B cell (primary cell): ENCODE measurements at regions not wholly inside any gene's neighbourhood (a gene's known extent, or its start where the extent isn't known, plus 50 kb on each side); places are given as distances from the start of the nearest gene placed in this dataset.

Source experiments
- ATAC-seq: fragments of 200-7000 bp; cut with Tn5 transposase; one replicate; pipeline ENCODE4 v1.10.0; 2021; ENCODE audit warnings: low read depth, mild to moderate bottlenecking, moderate number of reproducible peaks, moderate library complexity
- CTCF ChIA-PET: fragments of 350-600 bp; sonication (Branson Sonifier 250); formaldehyde crosslinking; loops from one replicate; lab custom pipeline; 2021; ENCODE audit warnings: antibody characterized with exemption, inconsistent platforms; lab: Charles Lee
- POLR2A ChIA-PET: fragments of 350-600 bp; sonication (Branson Sonifier 250); formaldehyde crosslinking; loops from one replicate; lab custom pipeline; 2021; ENCODE audit warnings: antibody characterized with exemption; lab: Charles Lee
- DNase-seq: peaks from one replicate; pipeline ENCODE4 v3.0.0; 2013
- H2AFZ ChIP-seq: 2 replicates; pipeline ENCODE4 v1.6.1; 2012; ENCODE audit warnings: mild to moderate bottlenecking, low read depth, low read length; ENCODE audit not compliant: insufficient read depth, poor library complexity, severe bottlenecking
- H3K27ac ChIP-seq, 2 donors: 1 replicate in 1 of 2; 2 replicates in 1 of 2; pipeline ENCODE4 v1.5.1; 2012 to 2013; ENCODE audit warnings: low read length in 2 of 2, mild to moderate bottlenecking in 2 of 2, moderate library complexity in 1 of 2
- H3K27me3 ChIP-seq, 4 experiments: fragments of 200-600 bp in 1 of 4; sonication (generic) in 1 of 4; replicated peaks in 1 of 4; 1 replicate in 2 of 4; 2 replicates in 2 of 4; pipeline versions ENCODE4 v1.6.1 to v1.7.0; 2013 to 2016; ENCODE audit warnings: low read length in 3 of 4, mild to moderate bottlenecking in 2 of 4, mixed read lengths in 1 of 4, moderate library complexity in 1 of 4; ENCODE audit not compliant: insufficient read depth in 4 of 4, control insufficient read depth in 3 of 4; ENCODE audit errors: control extremely low read depth in 1 of 4
- H3K36me3 ChIP-seq, 2 experiments: replicated peaks in 1 of 2; 1 replicate in 1 of 2; 2 replicates in 1 of 2; pipeline versions ENCODE4 v1.6.1 to v1.7.1; 2013; ENCODE audit warnings: low read length in 1 of 2; ENCODE audit not compliant: insufficient read depth in 2 of 2, control insufficient read depth in 1 of 2; ENCODE audit errors: control extremely low read depth in 1 of 2, extremely low read depth in 1 of 2
- H3K4me1 ChIP-seq, 2 donors: fragments of 200-600 bp in 1 of 2; sonication (generic) in 1 of 2; 1 replicate in 1 of 2; 2 replicates in 1 of 2; pipeline versions ENCODE4 v1.5.1 to v1.6.1; 2013 to 2017; ENCODE audit warnings: low read length in 2 of 2; ENCODE audit not compliant: control insufficient read depth in 2 of 2, insufficient read depth in 2 of 2
- H3K4me2 ChIP-seq: replicated peaks from 2 replicates; pipeline ENCODE3; 2012; ENCODE audit warnings: mild to moderate bottlenecking, low read depth, low read length; ENCODE audit not compliant: poor library complexity, severe bottlenecking
- H3K4me3 ChIP-seq, 5 experiments: fragments of 200-600 bp in 1 of 5; sonication (generic) in 1 of 5; 1 replicate in 3 of 5; 2 replicates in 2 of 5; pipeline versions ENCODE4 v1.5.1 to v1.7.0; 2011 to 2016; ENCODE audit warnings: low read length in 4 of 5, mild to moderate bottlenecking in 4 of 5, low read depth in 2 of 5, control low read depth in 1 of 5, moderate library complexity in 1 of 5; ENCODE audit not compliant: insufficient read depth in 1 of 5; ENCODE audit errors: control extremely low read depth in 1 of 5, extremely low read depth in 1 of 5
- H3K79me2 ChIP-seq: fragments of 200-600 bp; sonication (generic); one replicate; pipeline ENCODE4 v1.6.0; 2016; ENCODE audit warnings: low read length; ENCODE audit not compliant: control insufficient read depth, insufficient read depth
- H3K9ac ChIP-seq: fragments of 200-600 bp; sonication (generic); 2 replicates; pipeline ENCODE4 v1.6.1; 2017; ENCODE audit warnings: mild to moderate bottlenecking, low read length, moderate library complexity
- H3K9me3 ChIP-seq, 3 donors: one replicate each; pipeline versions ENCODE4 v1.6.1 to v1.7.1; 2013; ENCODE audit warnings: low read length in 2 of 3; ENCODE audit not compliant: control insufficient read depth in 2 of 3, insufficient read depth in 1 of 3; ENCODE audit errors: control extremely low read depth in 1 of 3
- H4K20me1 ChIP-seq: 2 replicates; pipeline ENCODE4 v1.6.0; 2012; ENCODE audit warnings: mild to moderate bottlenecking, low read length; ENCODE audit not compliant: insufficient read depth, control insufficient read depth, poor library complexity, severe bottlenecking
- H3K27ac Mint-ChIP-seq: one replicate; pipeline ENCODE4 v1.8.0; 2021; ENCODE audit warnings: mixed read lengths
- H3K27me3 Mint-ChIP-seq: one replicate; pipeline ENCODE4 v1.8.0; 2021; ENCODE audit warnings: mixed read lengths
- H3K4me1 Mint-ChIP-seq: one replicate; pipeline ENCODE4 v1.8.0; 2021; ENCODE audit warnings: mixed read lengths
- H3K4me3 Mint-ChIP-seq: one replicate; pipeline ENCODE4 v1.8.0; 2021; ENCODE audit warnings: mixed read lengths
- H3K9me3 Mint-ChIP-seq: one replicate; pipeline ENCODE4 v1.8.0; 2022; ENCODE audit warnings: mixed read lengths; ENCODE audit not compliant: insufficient read depth
- CTCF ChIP-seq: fragments of 200-600 bp; IDR thresholded peaks from one replicate; pipeline ENCODE4 v1.8.0; 2022; ENCODE audit warnings: antibody characterized with exemption, mild to moderate bottlenecking
- EZH2 ChIP-seq: IDR thresholded peaks from 2 replicates; pipeline ENCODE4 v1.6.1; 2012; ENCODE audit warnings: borderline replicate concordance, low read depth, mild to moderate bottlenecking, moderate library complexity, low read length; ENCODE audit not compliant: insufficient read depth, poor library complexity, severe bottlenecking
- WGBS: methylation state at CpG from one replicate; pipeline ENCODE4 v1.1.5; 2013; ENCODE audit warnings: missing lambda C conversion rate; ENCODE audit not compliant: insufficient coverage; 5-methylcytosine and 5-hydroxymethylcytosine counted together
- intact Hi-C: fragments of 100-400 bp; cut with micrococcal nuclease; formaldehyde crosslinking; loops from one replicate; pipeline ENCODE4 v1.10.0; 2022

GRCh38 chr12:40431169-40431568, 206.4 kb downstream of the LRRK2 start:
- POLR2A ChIA-PET = no interaction called here
- DNase-seq (no peak), ATAC-seq (no peak)
- Mint-ChIP-seq H3K27me3 (peaks cover 14% of the 10 kb centered on the region), H3K9me3 (no peaks in the 10 kb centered on the region), H3K4me3 (no peak overlapping the region), H3K27ac (no peak overlapping the region), H3K4me1 (no peaks in the 10 kb centered on the region)
- no peak overlapping the region for H2AFZ ChIP-seq
- H3K27ac ChIP-seq = no peak overlapping the region
- intact Hi-C loops = no loop called here
- H3K4me3 ChIP-seq = no peak overlapping the region
- H3K4me2 ChIP-seq = no peak overlapping the region
- H3K9ac ChIP-seq = no peak overlapping the region
- no peaks in the 10 kb centered on the region for H3K36me3 ChIP-seq
- no peaks in the 10 kb centered on the region for H3K9me3 ChIP-seq
- CTCF ChIA-PET = interaction anchor here (0.8 kb wide), 1 partner anchor 9 kb away, joined by 3 read pairs; no protein-coding TSS in a partner anchor
- H3K79me2 ChIP-seq = no peaks in the 10 kb centered on the region
- no peaks in the 10 kb centered on the region for H4K20me1 ChIP-seq
- peaks cover 0 to 4% (median 0%) of the 10 kb centered on the region in 4 experiments for H3K27me3 ChIP-seq
- no CpG with 5 or more reads among the region's 1 CpG for WGBS
- TF ChIP-seq EZH2 = no peak
- TF ChIP-seq CTCF = no peak
- H3K4me1 ChIP-seq = no peaks in the 10 kb centered on the region

- H3K9ac ChIP-seq = no peak overlapping the region
- H3K4me2 ChIP-seq = no peak overlapping the region
- POLR2A ChIA-PET = no interaction called here
- no peaks in the 10 kb centered on the region for H3K9me3 Mint-ChIP-seq
- CTCF ChIA-PET = no interaction called here
- no peak overlapping the region for H3K4me3 ChIP-seq
- intact Hi-C loops = no loop called here
- no peak overlapping the region for H3K27ac ChIP-seq
- DNase-seq (no peak), ATAC-seq (no peak)
- no peaks in the 10 kb centered on the region for H4K20me1 ChIP-seq
- TF ChIP-seq EZH2 (no peak), CTCF (no peak)
- no peak overlapping the region for H3K4me3 Mint-ChIP-seq
- no peaks in the 10 kb centered on the region for H3K4me1 ChIP-seq
- H2AFZ ChIP-seq = no peak overlapping the region
- H3K27me3 Mint-ChIP-seq = peaks cover 6% of the 10 kb centered on the region
- WGBS = no CpG with 5 or more reads among the region's 2 CpGs
- no peaks in the 10 kb centered on the region for H3K9me3 ChIP-seq
- no peaks in the 10 kb centered on the region for H3K36me3 ChIP-seq
- no peak overlapping the region for H3K27ac Mint-ChIP-seq
- peaks cover 0 to 4% (median 0%) of the 10 kb centered on the region in 4 experiments for H3K27me3 ChIP-seq
- no peaks in the 10 kb centered on the region for H3K4me1 Mint-ChIP-seq
- no peaks in the 10 kb centered on the region for H3K79me2 ChIP-seq
Observed at GRCh38 chr12:40435251-40435650, 210.5 kb downstream of the LRRK2 start.
